GM23338 (cell line): ENCODE measurements at regions not wholly inside any gene's neighbourhood (a gene's known extent, or its start where the extent isn't known, plus 50 kb on each side); places are given as distances from the start of the nearest gene placed in this dataset.

Experiments
- EZH2phosphoT487 ChIP-seq: fragments of 200-600 bp; sonication (generic); IDR thresholded peaks from one replicate; pipeline ENCODE4 v1.8.1; 2018; ENCODE audit warnings: antibody characterized with exemption; ENCODE audit not compliant: unreplicated experiment
- JUNB ChIP-seq: IDR thresholded peaks from one replicate; pipeline ENCODE4 v1.6.1; 2016; ENCODE audit warnings: antibody characterized with exemption; ENCODE audit not compliant: unreplicated experiment
- POLR2AphosphoS5 ChIP-seq: IDR thresholded peaks from 2 replicates; pipeline ENCODE4 v1.6.1; 2016; ENCODE audit warnings: antibody characterized with exemption, low read depth
- REST ChIP-seq: IDR thresholded peaks from one replicate; pipeline ENCODE4 v1.6.1; 2018; ENCODE audit warnings: antibody characterized with exemption; ENCODE audit not compliant: unreplicated experiment
- STAT1 ChIP-seq: IDR thresholded peaks from one replicate; pipeline ENCODE4 v1.6.1; 2016; ENCODE audit warnings: antibody characterized with exemption; ENCODE audit not compliant: unreplicated experiment
- ZNF114 ChIP-seq: fragments of 250-450 bp; sonication (Bioruptor Pico); IDR thresholded peaks from 2 replicates; pipeline ENCODE4 v1.5.0; 2020; ENCODE audit warnings: mild to moderate bottlenecking, moderate library complexity
- ZNF331 ChIP-seq: fragments of 250-450 bp; sonication (Bioruptor Pico); IDR thresholded peaks from 2 replicates; pipeline ENCODE4 v1.5.0; 2020; ENCODE audit warnings: low read depth, mild to moderate bottlenecking, moderate library complexity
- ZNF462 ChIP-seq: fragments of 250-450 bp; sonication (Bioruptor Pico); IDR thresholded peaks from 2 replicates; pipeline ENCODE4 v1.5.0; 2020; ENCODE audit warnings: mild to moderate bottlenecking, moderate library complexity

- TF ChIP-seq ZNF462 (CRISPR knock-in tag): no peak
- TF ChIP-seq ZNF114 (CRISPR knock-in tag): no peak
- no peak for TF ChIP-seq POLR2AphosphoS5
- TF ChIP-seq ZNF331: no peak
- TF ChIP-seq STAT1: no peak
- no peak for TF ChIP-seq REST
- TF ChIP-seq EZH2phosphoT487: no peak
- TF ChIP-seq JUNB: no peak
These were observed 618.2 kb upstream of the ZNF717 start (continued) for GRCh38 chr3:76403556-76403955.
